ENCODE measurements at regions not wholly inside any gene's neighbourhood (a gene's known extent, or its start where the extent isn't known, plus 50 kb on each side); places are given as distances from the start of the nearest gene placed in this dataset.
"Not testable (repeated sequence)": the region's sequence is repeated elsewhere in the genome, so short reads cannot be mapped to it uniquely, and the experiment has no call there.

DNA sequence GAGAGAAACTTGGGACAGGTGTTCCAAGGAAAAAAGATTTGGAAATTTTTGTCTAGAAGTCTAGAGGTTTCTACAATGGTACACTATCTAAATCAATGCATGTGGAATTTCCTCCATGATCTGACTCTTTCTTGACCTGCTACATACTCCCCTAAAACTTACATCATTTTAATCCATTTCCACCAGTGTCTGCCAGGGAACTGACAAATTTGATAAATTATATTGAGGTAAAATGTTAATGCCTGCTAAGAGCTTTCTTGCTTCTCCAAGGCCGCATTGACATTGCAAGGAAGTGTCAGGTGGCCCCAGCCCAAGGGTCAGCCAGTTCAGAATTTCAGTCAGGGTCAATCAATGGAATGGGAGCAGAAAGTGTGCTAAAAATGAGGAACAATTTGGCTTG lies 163.4 kb upstream of the FBXL17 start:
- H3K4me1 ChIP-seq (ENCODE audit: control insufficient read depth, insufficient read depth, low read length): peaks cover 2% of the 10 kb centered on the region
- H3K9me3 ChIP-seq (ENCODE audit: control insufficient read depth, insufficient read depth, low read length): no peaks in the 10 kb centered on the region
- no peak overlapping the region for H3K4me3 ChIP-seq (ENCODE audit: low read depth, low read length)
- no peaks in the 10 kb centered on the region for H3K27me3 ChIP-seq (ENCODE audit: control insufficient read depth, insufficient read depth, low read length)
- no peak overlapping the region for H3K9ac ChIP-seq (ENCODE audit: low read depth, low read length)
- H3K36me3 ChIP-seq (ENCODE audit: control insufficient read depth, insufficient read depth, low read length): no peaks in the 10 kb centered on the region

DNA sequence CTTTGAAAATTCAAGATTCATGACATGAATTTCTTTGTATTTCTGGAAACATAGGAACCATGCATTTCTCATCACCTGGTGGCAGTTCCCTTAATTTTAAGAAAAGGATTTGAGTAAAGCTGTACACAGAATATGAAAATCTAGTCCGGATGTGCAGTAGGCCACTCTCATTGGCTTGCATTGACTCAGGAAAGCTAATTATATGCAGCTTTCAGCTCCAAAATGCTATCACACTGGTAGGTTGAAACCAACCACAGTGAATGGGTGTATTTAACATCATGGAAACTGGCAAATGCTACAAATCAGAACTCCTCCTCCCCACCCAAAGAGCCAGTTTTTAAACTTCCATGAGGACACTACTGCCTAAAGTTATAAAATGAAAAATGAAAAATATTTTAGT lies 161.6 kb upstream of the FBXL17 start:
- no peaks in the 10 kb centered on the region for H3K9me3 ChIP-seq (ENCODE audit: control insufficient read depth, insufficient read depth, low read length)
- no peak overlapping the region for H3K4me3 ChIP-seq (ENCODE audit: low read depth, low read length)
- H3K9ac ChIP-seq (ENCODE audit: low read depth, low read length): no peak overlapping the region
- no peaks in the 10 kb centered on the region for H3K27me3 ChIP-seq (ENCODE audit: control insufficient read depth, insufficient read depth, low read length)
- peaks cover 5% of the 10 kb centered on the region for H3K4me1 ChIP-seq (ENCODE audit: control insufficient read depth, insufficient read depth, low read length)
- H3K36me3 ChIP-seq (ENCODE audit: control insufficient read depth, insufficient read depth, low read length): no peaks in the 10 kb centered on the region

DNA sequence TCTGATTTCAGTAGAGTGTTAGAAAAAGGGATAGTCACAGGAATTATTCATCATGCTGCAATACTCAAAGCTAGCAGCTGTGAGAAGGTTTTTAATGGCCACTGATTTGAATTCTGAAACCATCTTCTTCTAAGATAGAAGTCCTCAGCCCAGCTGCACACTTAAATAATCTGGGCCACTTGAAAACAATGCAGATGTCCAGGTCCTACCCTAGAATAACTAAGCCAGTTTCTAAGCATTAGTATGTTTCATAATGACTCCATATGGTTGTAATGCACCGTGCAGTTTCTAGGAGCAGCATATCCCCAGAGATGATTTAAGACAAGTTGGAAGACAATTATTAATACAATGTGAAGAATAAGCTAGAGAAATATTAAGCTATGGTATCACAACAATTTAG lies 159.9 kb upstream of the FBXL17 start:
- Histone ChIP-seq H3K4me1 (ENCODE audit: control insufficient read depth, insufficient read depth, low read length) (peaks cover 13% of the 10 kb centered on the region), H3K36me3 (ENCODE audit: control insufficient read depth, insufficient read depth, low read length) (no peaks in the 10 kb centered on the region), H3K4me3 (ENCODE audit: low read depth, low read length) (no peak overlapping the region), H3K9ac (ENCODE audit: low read depth, low read length) (no peak overlapping the region), H3K9me3 (ENCODE audit: control insufficient read depth, insufficient read depth, low read length) (no peaks in the 10 kb centered on the region), H3K27me3 (ENCODE audit: control insufficient read depth, insufficient read depth, low read length) (no peaks in the 10 kb centered on the region)

DNA sequence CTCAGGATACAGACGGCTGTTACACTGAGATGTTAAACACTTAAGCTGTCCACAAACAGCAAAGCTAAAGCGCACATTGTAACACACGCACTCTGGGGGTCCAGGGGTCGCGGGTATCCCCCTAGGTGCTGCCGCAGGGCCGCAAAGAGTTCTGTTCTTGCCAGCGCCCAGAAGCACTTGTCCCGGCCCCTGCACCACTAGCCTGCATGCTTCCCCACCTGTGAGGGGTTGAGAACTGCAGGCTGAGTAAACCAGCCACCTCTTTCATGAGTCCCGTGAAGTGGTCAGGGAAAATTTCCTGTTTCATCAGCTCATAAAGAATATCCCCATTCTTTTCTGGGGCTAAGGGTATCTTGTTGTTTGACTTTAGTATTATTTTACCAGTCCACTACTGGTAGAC lies 154.4 kb upstream of the FBXL17 start:
- Histone ChIP-seq H3K9ac (ENCODE audit: low read depth, low read length) (no peak overlapping the region), H3K4me1 (ENCODE audit: control insufficient read depth, insufficient read depth, low read length) (peaks cover 13% of the 10 kb centered on the region), H3K9me3 (ENCODE audit: control insufficient read depth, insufficient read depth, low read length) (no peaks in the 10 kb centered on the region), H3K4me3 (ENCODE audit: low read depth, low read length) (no peak overlapping the region), H3K27me3 (ENCODE audit: control insufficient read depth, insufficient read depth, low read length) (no peaks in the 10 kb centered on the region), H3K36me3 (ENCODE audit: control insufficient read depth, insufficient read depth, low read length) (no peaks in the 10 kb centered on the region)

DNA sequence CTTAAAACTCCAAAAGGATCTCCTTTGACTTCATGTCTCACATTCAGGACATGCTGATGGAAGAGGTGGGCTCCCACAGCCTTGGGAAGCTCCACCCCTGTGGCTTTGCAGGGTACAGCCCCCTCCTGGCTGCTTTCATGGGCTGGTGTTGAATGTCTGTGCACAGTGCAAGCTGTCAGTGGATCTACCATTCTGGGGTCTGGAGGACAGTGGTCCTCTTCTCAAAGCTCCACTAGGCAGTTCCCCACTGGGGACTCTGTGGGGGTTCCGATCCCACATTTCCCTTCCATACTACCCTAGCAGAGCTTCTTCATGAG lies 150.2 kb upstream of the FBXL17 start:
- H3K36me3 ChIP-seq (ENCODE audit: control insufficient read depth, insufficient read depth, low read length); H3K4me3 ChIP-seq (ENCODE audit: low read depth, low read length); H3K4me1 ChIP-seq (ENCODE audit: control insufficient read depth, insufficient read depth, low read length); H3K9me3 ChIP-seq (ENCODE audit: control insufficient read depth, insufficient read depth, low read length); H3K9ac ChIP-seq (ENCODE audit: low read depth, low read length); H3K27me3 ChIP-seq (ENCODE audit: control insufficient read depth, insufficient read depth, low read length): not testable (repeated sequence)

DNA sequence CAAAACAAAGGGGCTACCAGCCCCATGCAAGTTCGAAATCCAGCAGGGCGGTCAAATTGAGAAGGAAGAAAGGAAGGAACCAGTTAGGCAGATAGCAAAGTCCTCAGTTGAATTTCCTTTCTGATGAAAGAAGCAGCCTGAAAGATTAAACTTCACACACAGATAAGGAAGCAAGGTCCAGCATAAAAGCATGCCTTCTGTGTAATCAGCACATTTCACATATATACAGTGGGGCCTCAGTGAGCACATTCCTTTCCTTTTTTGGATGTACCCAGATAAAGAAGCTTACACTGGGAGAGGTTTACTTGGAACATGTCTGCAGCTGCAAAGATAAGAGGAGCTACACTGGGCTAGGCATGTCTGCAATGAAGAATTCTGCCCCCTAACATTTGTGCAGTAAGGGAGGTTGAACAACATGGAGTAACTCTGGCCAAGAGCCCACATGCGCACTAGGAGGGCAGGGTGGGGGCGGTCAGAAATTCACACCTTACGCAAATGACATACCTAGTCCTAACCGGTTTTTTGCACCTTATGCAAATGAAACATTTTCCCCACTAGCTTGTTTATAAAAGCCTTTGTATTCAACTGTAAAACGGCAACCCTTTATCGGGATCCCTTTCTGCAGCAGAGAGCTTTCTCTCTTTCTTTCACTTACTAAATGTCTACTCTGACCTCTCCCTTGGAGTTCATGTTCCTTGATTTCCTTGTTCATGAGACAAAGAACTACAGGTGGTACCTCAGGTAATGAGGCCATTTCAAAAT lies 149.7 kb upstream of the FBXL17 start:
- H3K36me3 ChIP-seq (ENCODE audit: control insufficient read depth, insufficient read depth, low read length): no peaks in the 10 kb centered on the region
- H3K9ac ChIP-seq (ENCODE audit: low read depth, low read length): no peak overlapping the region
- H3K4me3 ChIP-seq (ENCODE audit: low read depth, low read length): no peak overlapping the region
- H3K27me3 ChIP-seq (ENCODE audit: control insufficient read depth, insufficient read depth, low read length): no peaks in the 10 kb centered on the region
- H3K9me3 ChIP-seq (ENCODE audit: control insufficient read depth, insufficient read depth, low read length): peaks cover 3% of the 10 kb centered on the region
- no peaks in the 10 kb centered on the region for H3K4me1 ChIP-seq (ENCODE audit: control insufficient read depth, insufficient read depth, low read length)

DNA sequence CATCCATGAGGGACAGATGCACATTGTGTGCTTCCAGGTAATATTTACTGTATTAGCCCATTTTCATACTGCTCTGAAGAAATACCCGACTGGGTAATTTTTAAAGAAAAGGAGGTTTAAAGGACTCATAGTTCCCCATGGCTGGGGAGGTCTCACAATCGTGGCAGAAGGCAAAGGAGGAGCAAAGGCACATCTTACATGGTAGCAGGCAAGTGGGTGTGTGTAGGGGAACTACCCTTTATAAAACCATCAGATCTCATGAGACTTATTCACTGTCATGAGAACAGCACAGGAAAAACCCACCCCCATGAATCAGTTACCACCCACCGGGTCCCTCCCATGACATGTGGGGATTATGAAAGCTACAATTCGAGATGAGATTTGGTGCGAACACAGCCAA lies 148.8 kb upstream of the FBXL17 start:
- Histone ChIP-seq H3K9ac (ENCODE audit: low read depth, low read length) (no peak overlapping the region), H3K27me3 (ENCODE audit: control insufficient read depth, insufficient read depth, low read length) (no peaks in the 10 kb centered on the region), H3K9me3 (ENCODE audit: control insufficient read depth, insufficient read depth, low read length) (peaks cover 3% of the 10 kb centered on the region)

DNA sequence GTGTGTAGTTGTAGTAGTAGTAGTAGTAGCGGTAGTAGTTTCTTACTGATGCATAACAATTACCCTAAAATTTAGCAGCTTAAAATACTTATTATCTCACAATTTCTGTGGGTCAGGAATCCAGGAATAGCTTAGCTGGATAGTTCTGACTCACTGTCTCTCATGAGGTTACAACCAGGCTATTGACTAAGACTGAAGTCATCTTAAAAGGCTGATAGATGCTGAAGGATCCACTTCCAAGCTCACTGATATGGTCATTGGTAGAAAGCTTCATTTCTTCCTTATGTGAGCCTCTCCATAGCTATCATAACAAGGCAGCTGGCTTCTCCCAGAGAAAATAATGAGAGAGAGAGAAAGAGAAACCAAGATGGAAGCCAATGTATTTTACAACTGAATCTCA lies 147.5 kb upstream of the FBXL17 start:
- Histone ChIP-seq H3K4me1 (ENCODE audit: control insufficient read depth, insufficient read depth, low read length) (no peaks in the 10 kb centered on the region), H3K9me3 (ENCODE audit: control insufficient read depth, insufficient read depth, low read length) (peaks cover 3% of the 10 kb centered on the region), H3K9ac (ENCODE audit: low read depth, low read length) (no peak overlapping the region), H3K36me3 (ENCODE audit: control insufficient read depth, insufficient read depth, low read length) (no peaks in the 10 kb centered on the region), H3K4me3 (ENCODE audit: low read depth, low read length) (no peak overlapping the region), H3K27me3 (ENCODE audit: control insufficient read depth, insufficient read depth, low read length) (no peaks in the 10 kb centered on the region)

More for the DNA sequence above, 148.8 kb upstream of the FBXL17 start:
- no peaks in the 10 kb centered on the region for H3K36me3 ChIP-seq (ENCODE audit: control insufficient read depth, insufficient read depth, low read length)
- no peak overlapping the region for H3K4me3 ChIP-seq (ENCODE audit: low read depth, low read length)
- no peaks in the 10 kb centered on the region for H3K4me1 ChIP-seq (ENCODE audit: control insufficient read depth, insufficient read depth, low read length)

DNA sequence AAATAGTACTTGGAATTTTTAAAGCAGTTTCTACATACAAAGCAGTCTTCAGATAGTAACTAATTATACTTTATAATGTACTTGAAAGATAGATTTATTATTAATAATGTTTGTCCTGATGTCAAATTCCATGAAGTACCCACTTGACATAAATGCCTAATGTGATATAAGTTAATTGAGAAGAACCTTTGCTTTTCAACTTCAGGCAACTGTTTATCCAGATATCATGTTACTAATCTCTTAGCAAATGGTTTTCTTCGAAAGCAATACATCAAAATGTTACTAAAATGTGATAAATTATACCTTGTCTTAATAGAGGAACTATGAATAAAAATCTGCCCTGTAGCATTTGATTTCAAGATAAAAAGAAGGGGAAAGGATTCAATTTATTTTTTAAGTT lies 146.8 kb upstream of the FBXL17 start:
- Histone ChIP-seq H3K4me1 (ENCODE audit: control insufficient read depth, insufficient read depth, low read length) (no peaks in the 10 kb centered on the region), H3K9ac (ENCODE audit: low read depth, low read length) (no peak overlapping the region), H3K9me3 (ENCODE audit: control insufficient read depth, insufficient read depth, low read length) (peaks cover 3% of the 10 kb centered on the region)

DNA sequence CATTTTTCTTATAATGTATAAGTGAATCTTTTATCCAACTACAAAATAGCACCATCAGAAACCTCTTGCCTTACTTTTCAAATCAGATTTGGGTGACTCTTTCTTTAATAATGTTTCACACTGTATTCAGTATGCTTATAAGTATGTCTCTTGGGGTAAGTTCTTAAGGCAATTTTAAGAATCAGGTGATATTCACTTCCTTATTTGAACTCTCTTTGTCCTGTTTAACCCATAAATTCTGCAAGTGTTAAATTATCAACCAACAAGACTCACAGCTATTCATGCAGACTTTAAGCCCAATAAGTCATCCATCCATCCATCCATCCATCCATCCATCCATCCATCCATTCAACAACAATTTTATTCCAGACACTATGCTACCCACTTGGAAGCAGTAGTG lies 142.7 kb upstream of the FBXL17 start:
- H3K4me3 ChIP-seq (ENCODE audit: low read depth, low read length): no peak overlapping the region
- peaks cover 3% of the 10 kb centered on the region for H3K9me3 ChIP-seq (ENCODE audit: control insufficient read depth, insufficient read depth, low read length)
- H3K36me3 ChIP-seq (ENCODE audit: control insufficient read depth, insufficient read depth, low read length): no peaks in the 10 kb centered on the region
- no peak overlapping the region for H3K9ac ChIP-seq (ENCODE audit: low read depth, low read length)
- peaks cover 8% of the 10 kb centered on the region for H3K4me1 ChIP-seq (ENCODE audit: control insufficient read depth, insufficient read depth, low read length)
- H3K27me3 ChIP-seq (ENCODE audit: control insufficient read depth, insufficient read depth, low read length): no peaks in the 10 kb centered on the region

More for the DNA sequence above, 146.8 kb upstream of the FBXL17 start:
- Histone ChIP-seq H3K27me3 (ENCODE audit: control insufficient read depth, insufficient read depth, low read length) (no peaks in the 10 kb centered on the region), H3K4me3 (ENCODE audit: low read depth, low read length) (no peak overlapping the region), H3K36me3 (ENCODE audit: control insufficient read depth, insufficient read depth, low read length) (no peaks in the 10 kb centered on the region)

DNA sequence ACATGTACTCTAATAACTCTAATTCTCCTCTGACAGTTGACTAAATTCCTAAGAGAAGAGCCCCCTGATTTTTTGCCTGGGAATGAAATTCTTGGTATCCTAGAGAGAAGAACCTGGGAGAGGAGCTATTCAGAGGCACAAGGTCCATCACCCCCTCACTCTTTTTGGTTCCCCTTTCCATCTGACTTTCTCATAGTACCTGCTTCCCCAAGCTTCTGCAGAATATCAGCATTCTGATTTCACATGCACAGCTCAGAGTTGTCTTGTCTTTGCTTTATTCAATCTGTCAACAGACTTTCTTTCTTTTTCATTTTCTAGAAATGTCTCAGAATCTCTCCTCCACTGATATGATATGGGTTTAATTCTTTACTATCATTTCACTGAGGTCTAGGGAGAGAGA lies 141.5 kb upstream of the FBXL17 start:
- Histone ChIP-seq H3K36me3 (ENCODE audit: control insufficient read depth, insufficient read depth, low read length) (no peaks in the 10 kb centered on the region), H3K27me3 (ENCODE audit: control insufficient read depth, insufficient read depth, low read length) (no peaks in the 10 kb centered on the region), H3K9me3 (ENCODE audit: control insufficient read depth, insufficient read depth, low read length) (peaks cover 3% of the 10 kb centered on the region), H3K4me3 (ENCODE audit: low read depth, low read length) (no peak overlapping the region), H3K9ac (ENCODE audit: low read depth, low read length) (no peak overlapping the region), H3K4me1 (ENCODE audit: control insufficient read depth, insufficient read depth, low read length) (peaks cover 8% of the 10 kb centered on the region)

DNA sequence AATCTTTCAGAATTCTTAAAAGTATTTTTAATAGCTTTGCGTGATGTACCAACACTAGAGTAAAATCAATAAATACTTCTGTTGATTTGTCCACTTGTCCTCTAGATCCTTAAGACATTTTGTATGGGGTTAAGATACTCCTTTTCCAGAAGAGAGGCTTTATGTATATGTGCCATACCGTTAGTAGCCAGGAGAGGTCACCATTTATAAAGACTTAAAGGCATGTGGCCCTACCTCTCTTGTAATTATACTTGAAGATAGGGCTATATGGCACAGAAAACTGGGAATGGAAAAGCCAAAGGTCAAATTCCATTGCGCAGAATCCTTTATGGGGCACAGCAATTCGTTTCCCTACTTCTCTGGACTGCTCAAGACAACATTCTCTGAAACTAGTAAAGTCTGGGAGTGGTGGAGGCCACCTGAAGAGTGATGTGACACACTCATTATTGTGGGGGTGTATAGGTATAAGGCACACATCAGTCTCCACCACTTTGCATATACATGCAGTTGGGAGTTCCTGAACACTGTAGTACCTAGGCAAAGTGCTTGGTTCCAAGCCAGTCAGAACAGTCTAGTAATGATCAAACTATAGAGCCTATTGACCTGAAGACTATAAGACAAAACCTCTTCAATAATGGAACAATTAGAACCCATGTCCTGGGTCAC lies 140.1 kb upstream of the FBXL17 start:
- peaks cover 8% of the 10 kb centered on the region for H3K4me1 ChIP-seq (ENCODE audit: control insufficient read depth, insufficient read depth, low read length)
- no peaks in the 10 kb centered on the region for H3K36me3 ChIP-seq (ENCODE audit: control insufficient read depth, insufficient read depth, low read length)
- no peak overlapping the region for H3K9ac ChIP-seq (ENCODE audit: low read depth, low read length)
- no peak overlapping the region for H3K4me3 ChIP-seq (ENCODE audit: low read depth, low read length)
- H3K9me3 ChIP-seq (ENCODE audit: control insufficient read depth, insufficient read depth, low read length): no peaks in the 10 kb centered on the region
- H3K27me3 ChIP-seq (ENCODE audit: control insufficient read depth, insufficient read depth, low read length): no peaks in the 10 kb centered on the region

Data from iPS-15b (cell line).